ENCODE measurements at regions not wholly inside any gene's neighbourhood (a gene's known extent, or its start where the extent isn't known, plus 50 kb on each side); places are given as distances from the start of the nearest gene placed in this dataset.

- no peak overlapping the region for H3K27ac ChIP-seq (ENCODE audit: low read length)
- no peaks in the 10 kb centered on the region for H4K20me1 ChIP-seq (ENCODE audit: insufficient read depth, low read depth, low read length)
- DNase-seq = no peak
- H3K36me3 ChIP-seq (ENCODE audit: insufficient read depth, low read length) = no peaks in the 10 kb centered on the region
- no peaks in the 10 kb centered on the region for H3K79me2 ChIP-seq (ENCODE audit: low read length)
- no peak overlapping the region for H3K4me2 ChIP-seq (ENCODE audit: low read depth, low read length, poor library complexity, severe bottlenecking)
- no peaks in the 10 kb centered on the region for H3K9me2 ChIP-seq (replicated peaks; ENCODE audit: insufficient read depth, low read length)
- no peak overlapping the region for H3K4me3 ChIP-seq (ENCODE audit: low read length)
- H3K9ac ChIP-seq (ENCODE audit: low read length) = no peak overlapping the region
- H2AFZ ChIP-seq (ENCODE audit: low read length) = no peak overlapping the region
- no peaks in the 10 kb centered on the region for H3K9me3 ChIP-seq (ENCODE audit: low read length)
- no peaks in the 10 kb centered on the region for H3K4me1 ChIP-seq (ENCODE audit: low read length)
- no peaks in the 10 kb centered on the region for H3K27me3 ChIP-seq (ENCODE audit: low read length)
Observed at GRCh38 chr6:4606016-4606415, 170.2 kb upstream of the CDYL start.

DNA sequence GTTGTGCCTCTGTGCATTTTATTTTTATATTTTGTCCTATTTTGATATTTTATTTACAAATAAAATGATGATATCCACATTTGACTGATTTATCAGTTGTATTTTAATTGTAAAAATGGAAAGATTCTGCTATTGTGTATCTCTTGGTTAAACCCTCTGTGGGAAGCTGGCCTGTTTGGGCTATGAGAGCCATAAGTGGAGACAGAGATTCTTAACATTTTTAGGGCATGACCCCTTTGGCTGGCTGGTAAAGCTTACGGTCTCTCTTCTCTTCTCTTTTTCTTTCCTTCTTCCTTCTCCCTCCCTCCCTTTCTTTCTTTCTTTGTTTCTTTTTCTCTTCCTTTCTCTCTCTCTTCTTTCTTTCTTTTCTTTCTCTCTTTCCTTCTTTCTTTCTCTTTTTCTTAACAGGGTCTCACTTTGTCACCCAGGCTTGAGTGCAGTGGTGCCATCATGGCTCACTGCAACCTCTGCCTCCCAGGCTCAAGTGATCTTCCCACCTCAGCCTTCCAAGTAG lies 172.3 kb upstream of the CDYL start:
- H3K27me3 ChIP-seq (ENCODE audit: low read length) = no peaks in the 10 kb centered on the region
- H3K27ac ChIP-seq (ENCODE audit: low read length) = no peak overlapping the region

GRCh38 chr6:4603291-4603690 lies 172.9 kb upstream of the CDYL start:
- Histone ChIP-seq H3K4me2 (ENCODE audit: low read depth, low read length, poor library complexity, severe bottlenecking) (no peak overlapping the region), H3K4me3 (ENCODE audit: low read length) (no peak overlapping the region), H3K79me2 (ENCODE audit: low read length) (no peaks in the 10 kb centered on the region), H3K9me3 (ENCODE audit: low read length) (no peaks in the 10 kb centered on the region), H4K20me1 (ENCODE audit: insufficient read depth, low read depth, low read length) (no peaks in the 10 kb centered on the region), H3K4me1 (ENCODE audit: low read length) (no peaks in the 10 kb centered on the region), H3K36me3 (ENCODE audit: insufficient read depth, low read length) (no peaks in the 10 kb centered on the region), H2AFZ (ENCODE audit: low read length) (no peak overlapping the region), H3K27ac (ENCODE audit: low read length) (no peak overlapping the region), H3K9ac (ENCODE audit: low read length) (no peak overlapping the region), H3K9me2 (replicated peaks; ENCODE audit: insufficient read depth, low read length) (no peaks in the 10 kb centered on the region), H3K27me3 (ENCODE audit: low read length) (no peaks in the 10 kb centered on the region)
- DNase-seq = no peak

More for the DNA sequence above, 172.3 kb upstream of the CDYL start:
- no peak overlapping the region for H3K9ac ChIP-seq (ENCODE audit: low read length)
- H3K79me2 ChIP-seq (ENCODE audit: low read length) = no peaks in the 10 kb centered on the region
- no peak overlapping the region for H3K4me3 ChIP-seq (ENCODE audit: low read length)
- H3K4me1 ChIP-seq (ENCODE audit: low read length) = no peaks in the 10 kb centered on the region
- H3K9me3 ChIP-seq (ENCODE audit: low read length) = no peaks in the 10 kb centered on the region
- no peak overlapping the region for H2AFZ ChIP-seq (ENCODE audit: low read length)
- no peaks in the 10 kb centered on the region for H4K20me1 ChIP-seq (ENCODE audit: insufficient read depth, low read depth, low read length)
- no peaks in the 10 kb centered on the region for H3K36me3 ChIP-seq (ENCODE audit: insufficient read depth, low read length)
- no peaks in the 10 kb centered on the region for H3K9me2 ChIP-seq (replicated peaks; ENCODE audit: insufficient read depth, low read length)
- H3K4me2 ChIP-seq (ENCODE audit: low read depth, low read length, poor library complexity, severe bottlenecking) = no peak overlapping the region
- no peak for DNase-seq

- Histone ChIP-seq H2AFZ (ENCODE audit: low read length) (no peak overlapping the region), H3K9ac (ENCODE audit: low read length) (no peak overlapping the region)
- no peak for DNase-seq
Observed at GRCh38 chr6:4599924-4600323, 176.3 kb upstream of the CDYL start.

GRCh38 chr6:4598384-4598995 lies 177.7 kb upstream of the CDYL start:
- Histone ChIP-seq H3K9me3 (ENCODE audit: low read length) (no peaks in the 10 kb centered on the region), H2AFZ (ENCODE audit: low read length) (no peak overlapping the region), H4K20me1 (ENCODE audit: insufficient read depth, low read depth, low read length) (no peaks in the 10 kb centered on the region), H3K27ac (ENCODE audit: low read length) (no peak overlapping the region), H3K4me1 (ENCODE audit: low read length) (no peaks in the 10 kb centered on the region), H3K4me2 (ENCODE audit: low read depth, low read length, poor library complexity, severe bottlenecking) (no peak overlapping the region), H3K79me2 (ENCODE audit: low read length) (no peaks in the 10 kb centered on the region), H3K4me3 (ENCODE audit: low read length) (no peak overlapping the region), H3K27me3 (ENCODE audit: low read length) (no peaks in the 10 kb centered on the region), H3K36me3 (ENCODE audit: insufficient read depth, low read length) (no peaks in the 10 kb centered on the region), H3K9me2 (replicated peaks; ENCODE audit: insufficient read depth, low read length) (no peaks in the 10 kb centered on the region), H3K9ac (ENCODE audit: low read length) (no peak overlapping the region)
- DNase-seq = no peak

More at GRCh38 chr6:4599924-4600323, 176.3 kb upstream of the CDYL start:
- no peak overlapping the region for H3K4me2 ChIP-seq (ENCODE audit: low read depth, low read length, poor library complexity, severe bottlenecking)
- H3K4me3 ChIP-seq (ENCODE audit: low read length) = no peak overlapping the region
- no peaks in the 10 kb centered on the region for H3K9me2 ChIP-seq (replicated peaks; ENCODE audit: insufficient read depth, low read length)
- no peaks in the 10 kb centered on the region for H3K4me1 ChIP-seq (ENCODE audit: low read length)
- no peaks in the 10 kb centered on the region for H3K79me2 ChIP-seq (ENCODE audit: low read length)
- no peaks in the 10 kb centered on the region for H3K27me3 ChIP-seq (ENCODE audit: low read length)
- H3K36me3 ChIP-seq (ENCODE audit: insufficient read depth, low read length) = no peaks in the 10 kb centered on the region
- H3K27ac ChIP-seq (ENCODE audit: low read length) = no peak overlapping the region
- H4K20me1 ChIP-seq (ENCODE audit: insufficient read depth, low read depth, low read length) = no peaks in the 10 kb centered on the region
- H3K9me3 ChIP-seq (ENCODE audit: low read length) = no peaks in the 10 kb centered on the region

DNA sequence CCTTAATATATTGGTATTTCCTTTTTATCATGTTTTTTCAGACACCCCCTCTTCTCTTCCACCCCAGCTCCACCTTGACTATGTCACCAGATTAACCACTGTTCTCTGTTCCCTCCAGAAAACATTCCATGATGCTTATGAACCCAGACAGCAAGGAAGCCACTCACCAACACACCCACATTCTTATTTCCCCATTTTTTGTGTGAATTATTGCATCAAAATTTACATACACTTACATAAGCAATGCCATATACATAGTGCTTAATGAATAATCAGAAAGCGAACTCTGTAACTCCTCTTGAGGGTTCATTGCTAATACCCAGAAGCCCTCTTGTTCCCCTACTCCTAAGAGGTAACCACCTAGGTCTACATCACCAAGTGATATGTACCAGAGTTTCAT lies 182.3 kb upstream of the CDYL start:
- Histone ChIP-seq H3K27ac (ENCODE audit: low read length) (no peak overlapping the region), H3K4me3 (ENCODE audit: low read length) (no peak overlapping the region), H3K36me3 (ENCODE audit: insufficient read depth, low read length) (no peaks in the 10 kb centered on the region)

DNA sequence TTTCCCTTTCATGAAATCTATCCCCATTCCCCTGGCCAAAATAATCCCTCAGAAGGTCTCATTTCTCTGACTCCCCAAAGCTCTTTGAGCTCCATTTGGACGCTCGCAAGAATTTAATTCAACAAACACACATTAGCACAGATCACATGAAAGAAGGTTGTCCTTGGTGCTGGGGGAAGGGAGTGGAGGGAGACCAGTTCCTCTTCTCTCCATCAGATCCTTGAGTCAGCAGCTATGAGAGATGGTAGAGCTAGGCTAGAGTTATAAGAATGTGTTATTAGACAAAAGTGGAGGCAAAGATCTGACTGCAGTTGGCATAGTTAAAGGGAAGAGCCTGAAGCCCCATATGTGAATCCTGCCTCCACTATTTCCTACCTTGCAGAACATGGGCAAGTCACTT lies 184.2 kb upstream of the CDYL start:
- H3K36me3 ChIP-seq (ENCODE audit: insufficient read depth, low read length) = no peaks in the 10 kb centered on the region
- no peak overlapping the region for H3K9ac ChIP-seq (ENCODE audit: low read length)
- no peak overlapping the region for H3K27ac ChIP-seq (ENCODE audit: low read length)
- no peaks in the 10 kb centered on the region for H3K79me2 ChIP-seq (ENCODE audit: low read length)
- H3K9me3 ChIP-seq (ENCODE audit: low read length) = no peaks in the 10 kb centered on the region
- no peak overlapping the region for H3K4me2 ChIP-seq (ENCODE audit: low read depth, low read length, poor library complexity, severe bottlenecking)
- H4K20me1 ChIP-seq (ENCODE audit: insufficient read depth, low read depth, low read length) = no peaks in the 10 kb centered on the region
- H3K4me1 ChIP-seq (ENCODE audit: low read length) = no peaks in the 10 kb centered on the region
- no peaks in the 10 kb centered on the region for H3K27me3 ChIP-seq (ENCODE audit: low read length)
- DNase-seq = no peak
- no peaks in the 10 kb centered on the region for H3K9me2 ChIP-seq (replicated peaks; ENCODE audit: insufficient read depth, low read length)
- no peak overlapping the region for H3K4me3 ChIP-seq (ENCODE audit: low read length)
- H2AFZ ChIP-seq (ENCODE audit: low read length) = no peak overlapping the region

More for the DNA sequence above, 182.3 kb upstream of the CDYL start:
- Histone ChIP-seq H3K9me3 (ENCODE audit: low read length) (no peaks in the 10 kb centered on the region), H3K9me2 (replicated peaks; ENCODE audit: insufficient read depth, low read length) (no peaks in the 10 kb centered on the region), H3K9ac (ENCODE audit: low read length) (no peak overlapping the region), H3K79me2 (ENCODE audit: low read length) (no peaks in the 10 kb centered on the region), H3K27me3 (ENCODE audit: low read length) (no peaks in the 10 kb centered on the region), H2AFZ (ENCODE audit: low read length) (no peak overlapping the region), H3K4me1 (ENCODE audit: low read length) (no peaks in the 10 kb centered on the region), H4K20me1 (ENCODE audit: insufficient read depth, low read depth, low read length) (no peaks in the 10 kb centered on the region), H3K4me2 (ENCODE audit: low read depth, low read length, poor library complexity, severe bottlenecking) (no peak overlapping the region)
- DNase-seq = no peak

GRCh38 chr6:4591218-4591617 lies 185.0 kb upstream of the CDYL start:
- Histone ChIP-seq H3K4me3 (ENCODE audit: low read length) (no peak overlapping the region), H3K4me2 (ENCODE audit: low read depth, low read length, poor library complexity, severe bottlenecking) (no peak overlapping the region), H4K20me1 (ENCODE audit: insufficient read depth, low read depth, low read length) (no peaks in the 10 kb centered on the region), H2AFZ (ENCODE audit: low read length) (no peak overlapping the region), H3K36me3 (ENCODE audit: insufficient read depth, low read length) (no peaks in the 10 kb centered on the region), H3K4me1 (ENCODE audit: low read length) (no peaks in the 10 kb centered on the region), H3K27ac (ENCODE audit: low read length) (no peak overlapping the region), H3K9ac (ENCODE audit: low read length) (no peak overlapping the region), H3K27me3 (ENCODE audit: low read length) (no peaks in the 10 kb centered on the region), H3K9me2 (replicated peaks; ENCODE audit: insufficient read depth, low read length) (no peaks in the 10 kb centered on the region), H3K79me2 (ENCODE audit: low read length) (no peaks in the 10 kb centered on the region), H3K9me3 (ENCODE audit: low read length) (no peaks in the 10 kb centered on the region)
- no peak for DNase-seq
